ENCODE measurements at regions not wholly inside any gene's neighbourhood (a gene's known extent, or its start where the extent isn't known, plus 50 kb on each side); places are given as distances from the start of the nearest gene placed in this dataset.

GRCh38 chr17:14470417-14470816 lies 169.5 kb downstream of the HS3ST3B1 start:
- H3K23ac ChIP-seq (ENCODE audit: low read length) = no peak overlapping the region
- H4K91ac ChIP-seq (ENCODE audit: low read depth, low read length) = no peak overlapping the region
- no peak overlapping the region for H3K4ac ChIP-seq (ENCODE audit: low read depth, low read length)
- H3K36me3 ChIP-seq (ENCODE audit: control insufficient read depth in 1 of 2, insufficient read depth in 2 of 2, low read length in 2 of 2) = no peaks in the 10 kb centered on the region
- no peak overlapping the region for H3K4me2 ChIP-seq (ENCODE audit: low read length)
- no peak overlapping the region for H3K14ac ChIP-seq (ENCODE audit: low read length)
- H3K4me1 ChIP-seq (ENCODE audit: control insufficient read depth in 1 of 2, insufficient read depth in 2 of 2, low read length in 2 of 2) = no peaks in the 10 kb centered on the region
- H2AFZ ChIP-seq (ENCODE audit: insufficient read depth, low read length, poor library complexity) = no peak overlapping the region
- H3K79me2 ChIP-seq (ENCODE audit: control insufficient read depth, insufficient read depth, low read length, poor library complexity) = no peaks in the 10 kb centered on the region
- H3K9ac ChIP-seq (ENCODE audit: low read length) = no peak overlapping the region
- H2BK5ac ChIP-seq (ENCODE audit: low read depth, low read length, poor library complexity) = no peak overlapping the region
- DNase-seq = no peak
- no peaks in the 10 kb centered on the region for H3K79me1 ChIP-seq (ENCODE audit: low read length)
- no peaks in the 10 kb centered on the region for H3K9me3 ChIP-seq (ENCODE audit: insufficient read depth, low read depth, low read length)
- no peak overlapping the region for H3K27ac ChIP-seq (ENCODE audit: low read depth, low read length)
- no peak overlapping the region for H2BK12ac ChIP-seq (ENCODE audit: low read length)
- H4K12ac ChIP-seq (ENCODE audit: low read depth, low read length) = no peak overlapping the region
- no peak overlapping the region for H2AK5ac ChIP-seq (ENCODE audit: low read length)
- H3K27me3 ChIP-seq (ENCODE audit: insufficient read depth, low read length) = no peaks in the 10 kb centered on the region
- no peak overlapping the region for H3K18ac ChIP-seq (ENCODE audit: low read length)
- H4K8ac ChIP-seq (ENCODE audit: low read depth, low read length) = no peak overlapping the region
- no peak overlapping the region for H3K4me3 ChIP-seq (ENCODE audit: low read depth, low read length)
- H2BK120ac ChIP-seq (ENCODE audit: insufficient read depth, low read length, poor library complexity) = no peak overlapping the region
- WGBS (ENCODE audit: extremely low coverage, insufficient coverage, insufficient read length) = no CpG with 5 or more reads among the region's 4 CpGs

- no CpG with 5 or more reads among the region's 3 CpGs for WGBS (ENCODE audit: extremely low coverage, insufficient coverage, insufficient read length)
- Histone ChIP-seq H3K27me3 (ENCODE audit: insufficient read depth, low read length) (no peaks in the 10 kb centered on the region), H3K79me2 (ENCODE audit: control insufficient read depth, insufficient read depth, low read length, poor library complexity) (no peaks in the 10 kb centered on the region), H3K23ac (ENCODE audit: low read length) (no peak overlapping the region), H2BK12ac (ENCODE audit: low read length) (no peak overlapping the region), H3K4me3 (ENCODE audit: low read depth, low read length) (no peak overlapping the region), H3K36me3 (ENCODE audit: control insufficient read depth in 1 of 2, insufficient read depth in 2 of 2, low read length in 2 of 2) (no peaks in the 10 kb centered on the region), H2AK5ac (ENCODE audit: low read length) (no peak overlapping the region), H3K18ac (ENCODE audit: low read length) (no peak overlapping the region), H3K4ac (ENCODE audit: low read depth, low read length) (no peak overlapping the region), H4K8ac (ENCODE audit: low read depth, low read length) (no peak overlapping the region), H3K4me2 (ENCODE audit: low read length) (no peak overlapping the region), H4K91ac (ENCODE audit: low read depth, low read length) (no peak overlapping the region), H3K9me3 (ENCODE audit: insufficient read depth, low read depth, low read length) (no peaks in the 10 kb centered on the region), H2AFZ (ENCODE audit: insufficient read depth, low read length, poor library complexity) (no peak overlapping the region), H3K14ac (ENCODE audit: low read length) (no peak overlapping the region), H2BK120ac (ENCODE audit: insufficient read depth, low read length, poor library complexity) (no peak overlapping the region), H3K27ac (ENCODE audit: low read depth, low read length) (no peak overlapping the region), H2BK5ac (ENCODE audit: low read depth, low read length, poor library complexity) (no peak overlapping the region), H4K12ac (ENCODE audit: low read depth, low read length) (no peak overlapping the region), H3K9ac (ENCODE audit: low read length) (no peak overlapping the region), H3K4me1 (ENCODE audit: control insufficient read depth in 1 of 2, insufficient read depth in 2 of 2, low read length in 2 of 2) (no peaks in the 10 kb centered on the region), H3K79me1 (ENCODE audit: low read length) (no peaks in the 10 kb centered on the region)
- no peak for DNase-seq
Measured at GRCh38 chr17:14469971-14470370, 169.1 kb downstream of the HS3ST3B1 start.

GRCh38 chr17:14468858-14469257 lies 168.0 kb downstream of the HS3ST3B1 start:
- no peaks in the 10 kb centered on the region for H3K9me3 ChIP-seq (ENCODE audit: insufficient read depth, low read depth, low read length)
- H2AFZ ChIP-seq (ENCODE audit: insufficient read depth, low read length, poor library complexity) = no peak overlapping the region
- no peak overlapping the region for H3K23ac ChIP-seq (ENCODE audit: low read length)
- H2AK5ac ChIP-seq (ENCODE audit: low read length) = no peak overlapping the region
- no CpG with 5 or more reads among the region's 3 CpGs for WGBS (ENCODE audit: extremely low coverage, insufficient coverage, insufficient read length)
- H2BK12ac ChIP-seq (ENCODE audit: low read length) = no peak overlapping the region
- no peak overlapping the region for H4K8ac ChIP-seq (ENCODE audit: low read depth, low read length)
- H3K79me1 ChIP-seq (ENCODE audit: low read length) = no peaks in the 10 kb centered on the region
- H2BK120ac ChIP-seq (ENCODE audit: insufficient read depth, low read length, poor library complexity) = no peak overlapping the region
- H2BK5ac ChIP-seq (ENCODE audit: low read depth, low read length, poor library complexity) = no peak overlapping the region
- no peak overlapping the region for H3K4me2 ChIP-seq (ENCODE audit: low read length)
- H3K4me1 ChIP-seq (ENCODE audit: control insufficient read depth in 1 of 2, insufficient read depth in 2 of 2, low read length in 2 of 2) = no peaks in the 10 kb centered on the region
- no peaks in the 10 kb centered on the region for H3K79me2 ChIP-seq (ENCODE audit: control insufficient read depth, insufficient read depth, low read length, poor library complexity)
- H4K91ac ChIP-seq (ENCODE audit: low read depth, low read length) = no peak overlapping the region
- H3K4ac ChIP-seq (ENCODE audit: low read depth, low read length) = no peak overlapping the region
- H3K27me3 ChIP-seq (ENCODE audit: insufficient read depth, low read length) = no peaks in the 10 kb centered on the region
- no peak overlapping the region for H3K4me3 ChIP-seq (ENCODE audit: low read depth, low read length)
- H3K18ac ChIP-seq (ENCODE audit: low read length) = no peak overlapping the region
- no peak overlapping the region for H4K12ac ChIP-seq (ENCODE audit: low read depth, low read length)
- no peak overlapping the region for H3K27ac ChIP-seq (ENCODE audit: low read depth, low read length)
- no peak overlapping the region for H3K14ac ChIP-seq (ENCODE audit: low read length)
- no peaks in the 10 kb centered on the region for H3K36me3 ChIP-seq (ENCODE audit: control insufficient read depth in 1 of 2, insufficient read depth in 2 of 2, low read length in 2 of 2)
- no peak for DNase-seq
- no peak overlapping the region for H3K9ac ChIP-seq (ENCODE audit: low read length)

GRCh38 chr17:14461227-14461548 lies 160.3 kb downstream of the HS3ST3B1 start:
- Histone ChIP-seq H3K27ac (ENCODE audit: low read depth, low read length) (no peak overlapping the region), H3K9me3 (ENCODE audit: insufficient read depth, low read depth, low read length) (peaks cover 4% of the 10 kb centered on the region), H4K91ac (ENCODE audit: low read depth, low read length) (no peak overlapping the region), H3K4me3 (ENCODE audit: low read depth, low read length) (no peak overlapping the region), H4K12ac (ENCODE audit: low read depth, low read length) (no peak overlapping the region), H2AK5ac (ENCODE audit: low read length) (no peak overlapping the region), H3K14ac (ENCODE audit: low read length) (no peak overlapping the region), H2AFZ (ENCODE audit: insufficient read depth, low read length, poor library complexity) (no peak overlapping the region), H3K4me1 (ENCODE audit: control insufficient read depth in 1 of 2, insufficient read depth in 2 of 2, low read length in 2 of 2) (no peaks in the 10 kb centered on the region), H3K27me3 (ENCODE audit: insufficient read depth, low read length) (no peaks in the 10 kb centered on the region), H3K4ac (ENCODE audit: low read depth, low read length) (no peak overlapping the region), H3K23ac (ENCODE audit: low read length) (no peak overlapping the region), H3K36me3 (ENCODE audit: control insufficient read depth in 1 of 2, insufficient read depth in 2 of 2, low read length in 2 of 2) (no peaks in the 10 kb centered on the region), H2BK5ac (ENCODE audit: low read depth, low read length, poor library complexity) (no peak overlapping the region), H2BK12ac (ENCODE audit: low read length) (no peak overlapping the region), H3K79me2 (ENCODE audit: control insufficient read depth, insufficient read depth, low read length, poor library complexity) (no peaks in the 10 kb centered on the region), H2BK120ac (ENCODE audit: insufficient read depth, low read length, poor library complexity) (no peak overlapping the region), H4K8ac (ENCODE audit: low read depth, low read length) (no peak overlapping the region), H3K9ac (ENCODE audit: low read length) (no peak overlapping the region), H3K18ac (ENCODE audit: low read length) (no peak overlapping the region), H3K79me1 (ENCODE audit: low read length) (no peaks in the 10 kb centered on the region), H3K4me2 (ENCODE audit: low read length) (no peak overlapping the region)
- WGBS (ENCODE audit: extremely low coverage, insufficient coverage, insufficient read length) = no CpG with 5 or more reads among the region's 4 CpGs
- no peak for DNase-seq
